HG02588 (cell line): ENCODE measurements at regions not wholly inside any gene's neighbourhood (a gene's known extent, or its start where the extent isn't known, plus 50 kb on each side); places are given as distances from the start of the nearest gene placed in this dataset.
"Not testable (repeated sequence)": the region's sequence is repeated elsewhere in the genome, so short reads cannot be mapped to it uniquely, and the experiment has no call there.

Experiments
- ATAC-seq: cut with Tn5 transposase; IDR thresholded peaks from one replicate; pipeline ENCODE4 v1.9.1; 2021; ENCODE audit warnings: mild to moderate bottlenecking, moderate library complexity; ENCODE audit not compliant: unreplicated experiment

DNA sequence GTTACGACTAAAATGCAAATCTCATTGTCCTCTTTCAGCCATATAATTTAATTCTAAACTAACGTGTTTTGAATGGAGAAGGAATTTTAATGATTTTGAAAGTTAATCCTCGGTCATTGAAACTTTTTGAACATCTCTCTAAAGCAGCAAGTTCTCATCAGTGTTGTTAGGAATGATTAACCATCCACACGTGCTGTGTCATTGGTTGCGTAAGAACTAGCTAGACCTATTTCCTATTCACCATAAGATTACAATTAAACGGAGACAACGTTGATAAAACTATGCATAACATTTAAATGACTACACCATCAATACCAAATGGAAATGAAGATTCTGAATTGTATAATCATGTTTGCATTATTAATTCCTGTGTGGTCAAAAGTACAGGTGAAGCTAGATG, 155.6 kb upstream of the IRS2 start:
- ATAC-seq, result no peak

DNA sequence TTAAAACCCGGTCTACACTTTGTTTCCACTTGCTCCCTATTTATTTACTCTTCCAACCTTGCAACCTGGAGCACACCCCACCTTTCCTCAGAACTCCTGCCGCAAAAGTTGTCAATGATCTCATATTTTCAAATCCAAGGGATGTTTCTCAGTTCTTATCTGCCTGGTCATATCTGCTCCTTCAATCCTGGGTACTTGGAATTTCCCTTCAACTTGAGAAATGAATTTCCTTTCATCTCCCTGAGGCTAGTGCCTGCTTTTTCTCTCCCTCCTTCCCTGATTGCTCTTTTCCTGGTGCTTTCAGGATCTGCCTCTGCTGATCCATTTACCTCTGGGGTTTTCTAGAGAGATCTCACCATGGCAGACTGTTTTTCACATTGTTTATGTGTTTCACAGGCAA, 154.8 kb upstream of the IRS2 start:
- no peak for ATAC-seq

DNA sequence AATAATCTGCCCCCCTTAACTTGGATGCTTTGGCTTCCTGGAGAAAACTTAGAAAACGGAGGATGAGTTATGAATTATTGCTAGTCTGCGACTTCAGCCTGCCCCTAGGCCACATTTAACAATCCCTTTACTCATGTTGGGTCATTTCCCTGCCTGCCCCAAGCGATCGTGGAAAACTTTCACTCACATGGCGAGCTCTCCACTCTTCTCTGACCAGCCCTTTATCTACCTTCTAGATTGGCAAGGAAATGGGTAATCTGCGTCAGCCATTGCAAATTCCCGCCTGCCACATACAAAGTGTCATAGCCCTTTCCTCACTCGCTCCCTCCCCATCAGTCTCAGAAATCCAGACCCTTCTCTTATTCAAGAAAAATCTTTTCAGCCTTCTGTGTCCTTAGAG, 154.3 kb upstream of the IRS2 start:
- ATAC-seq, result no peak

DNA sequence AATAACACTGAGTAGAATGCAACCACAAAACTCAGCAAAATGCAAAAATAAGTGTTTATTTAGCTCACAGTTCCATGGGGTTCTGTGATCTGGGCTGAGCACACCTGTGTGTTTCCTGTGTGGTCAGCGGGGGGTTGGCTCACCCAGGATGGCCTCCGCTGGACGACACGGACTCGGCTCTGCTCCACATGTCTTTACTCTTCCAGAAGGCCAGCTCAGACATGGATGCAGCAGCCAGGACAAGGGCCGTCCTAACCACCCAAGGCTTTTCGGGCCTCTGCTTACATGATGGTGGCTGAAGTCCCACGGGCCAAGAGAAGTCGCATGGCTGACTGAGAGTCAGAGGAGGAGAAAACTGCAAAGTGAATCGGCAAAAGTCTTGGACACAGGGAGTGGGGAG, 153.5 kb upstream of the IRS2 start:
- ATAC-seq, result no peak

DNA sequence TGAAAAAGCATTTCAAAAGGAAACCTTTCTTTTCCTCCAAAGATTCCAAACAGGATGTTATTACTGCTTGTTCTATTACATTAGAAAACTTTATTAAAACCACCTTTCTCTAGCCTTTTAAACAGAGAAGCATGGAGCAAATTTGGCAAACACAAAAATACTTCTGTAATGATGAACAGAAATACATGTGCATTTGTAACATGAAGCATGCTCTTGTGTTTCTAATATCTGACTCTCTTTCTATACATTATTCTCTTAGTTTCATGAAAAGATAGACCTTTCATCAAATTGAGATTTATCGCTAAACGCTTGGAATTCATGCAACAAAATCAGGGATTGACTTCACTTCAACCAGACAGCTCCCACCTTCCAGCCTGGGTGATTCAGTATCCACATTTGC, 152.8 kb upstream of the IRS2 start:
- ATAC-seq, result no peak

DNA sequence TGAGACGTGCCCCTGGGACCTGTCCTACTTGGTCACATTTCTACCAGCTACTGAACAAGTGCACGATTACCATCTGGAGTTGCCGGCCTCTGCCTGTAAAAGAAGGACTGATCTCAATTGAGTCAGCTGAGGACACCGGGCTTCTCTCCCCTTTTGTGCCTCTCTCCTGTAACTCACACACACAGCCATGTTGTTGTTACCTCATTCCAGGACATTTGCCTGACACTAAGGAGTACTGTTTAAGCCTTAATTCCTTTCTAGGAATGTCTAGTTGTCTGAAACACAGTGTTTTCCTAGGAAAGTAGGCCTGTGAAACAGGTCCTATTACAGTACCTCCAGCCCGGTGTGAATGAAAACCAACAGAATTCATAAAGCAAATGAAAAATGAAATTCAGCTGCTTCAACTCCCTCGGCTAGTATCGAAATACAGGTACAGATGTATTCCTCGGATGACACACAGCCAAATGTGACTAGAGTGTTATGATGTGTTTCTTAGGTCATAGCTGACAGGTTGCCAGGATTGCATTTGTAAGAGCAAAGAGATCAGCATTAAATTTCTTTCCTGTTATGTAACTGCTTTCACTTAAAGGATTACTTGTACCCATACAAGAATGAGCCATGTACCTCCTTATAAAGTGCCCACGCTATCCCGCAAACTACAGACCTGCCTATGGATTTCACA, 152.0 kb upstream of the IRS2 start:
- ATAC-seq, result no peak

DNA sequence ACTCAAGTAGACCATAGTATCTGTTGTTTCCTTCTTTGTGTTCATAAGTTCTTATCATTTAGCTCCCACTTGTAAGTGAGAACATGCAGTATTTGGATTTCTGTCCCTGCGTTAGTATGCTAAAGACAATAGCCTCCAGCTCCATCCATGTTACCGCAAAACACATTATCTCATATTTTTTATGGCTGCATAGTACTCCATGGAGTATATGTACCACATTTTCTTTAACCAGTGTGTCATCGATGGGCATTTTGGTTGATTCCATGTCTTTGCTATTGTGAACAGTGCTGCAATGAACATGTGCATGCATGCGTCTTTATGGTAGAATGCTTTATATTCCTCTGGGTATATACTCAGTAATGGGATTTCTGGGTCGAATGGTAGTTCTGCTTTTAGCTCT, 148.1 kb upstream of the IRS2 start:
- ATAC-seq, result not testable (repeated sequence)

DNA sequence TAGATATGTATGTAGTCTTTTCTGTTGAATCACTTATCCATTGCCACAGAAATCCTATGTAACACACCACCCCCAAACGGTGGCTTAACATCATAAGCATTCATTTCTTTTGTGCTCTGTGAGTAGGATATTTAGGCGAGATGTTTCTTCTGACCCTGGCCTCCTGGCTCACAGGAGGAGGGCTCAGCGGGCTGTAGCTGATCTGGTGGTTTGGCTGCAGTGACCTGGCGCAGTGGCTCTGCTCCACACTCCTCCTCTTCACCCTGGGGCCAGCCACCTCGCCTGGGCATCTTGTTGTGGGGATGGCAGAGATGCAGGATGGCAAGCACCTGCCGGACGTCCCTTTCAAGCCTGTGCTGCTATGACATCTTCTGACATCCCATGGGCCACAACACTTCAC, 147.1 kb upstream of the IRS2 start:
- ATAC-seq, result no peak

DNA sequence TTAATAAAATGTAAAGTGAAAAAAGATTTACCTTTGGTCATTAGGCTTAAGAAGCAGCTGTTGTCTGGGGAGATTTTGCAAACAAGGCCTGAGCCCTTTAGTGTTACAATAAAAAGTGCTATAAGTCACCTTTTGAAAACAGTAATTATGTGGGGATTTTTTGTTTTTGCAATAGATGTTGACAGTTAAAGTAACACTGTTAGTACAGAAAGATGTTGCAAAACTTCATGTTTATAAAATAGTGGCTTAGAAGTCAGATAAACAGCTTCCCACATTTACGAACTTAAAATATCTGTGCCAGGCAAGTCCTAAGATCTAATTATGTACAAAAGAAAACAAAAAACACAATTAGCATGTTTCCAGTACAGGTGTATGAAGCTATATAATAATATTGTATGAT, 138.0 kb upstream of the IRS2 start:
- no peak for ATAC-seq

DNA sequence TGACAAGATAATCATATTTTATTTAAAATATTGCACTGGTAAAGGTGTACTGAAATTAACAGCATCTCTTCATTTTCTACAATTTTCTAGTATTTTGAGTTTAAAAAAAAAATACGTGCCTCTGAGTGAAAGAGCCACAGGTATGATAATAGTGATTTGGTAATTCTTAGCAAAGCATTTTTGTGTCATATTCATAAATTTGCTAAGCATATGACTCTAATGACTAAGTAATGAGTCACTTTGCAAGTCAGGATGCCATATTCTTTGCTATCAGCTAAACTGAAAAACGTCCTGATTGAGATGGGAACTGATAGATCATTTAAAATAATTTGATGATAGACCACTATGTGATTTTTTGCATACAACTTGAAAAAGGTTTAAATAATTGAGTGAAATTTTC, 136.1 kb upstream of the IRS2 start:
- ATAC-seq, result no peak

DNA sequence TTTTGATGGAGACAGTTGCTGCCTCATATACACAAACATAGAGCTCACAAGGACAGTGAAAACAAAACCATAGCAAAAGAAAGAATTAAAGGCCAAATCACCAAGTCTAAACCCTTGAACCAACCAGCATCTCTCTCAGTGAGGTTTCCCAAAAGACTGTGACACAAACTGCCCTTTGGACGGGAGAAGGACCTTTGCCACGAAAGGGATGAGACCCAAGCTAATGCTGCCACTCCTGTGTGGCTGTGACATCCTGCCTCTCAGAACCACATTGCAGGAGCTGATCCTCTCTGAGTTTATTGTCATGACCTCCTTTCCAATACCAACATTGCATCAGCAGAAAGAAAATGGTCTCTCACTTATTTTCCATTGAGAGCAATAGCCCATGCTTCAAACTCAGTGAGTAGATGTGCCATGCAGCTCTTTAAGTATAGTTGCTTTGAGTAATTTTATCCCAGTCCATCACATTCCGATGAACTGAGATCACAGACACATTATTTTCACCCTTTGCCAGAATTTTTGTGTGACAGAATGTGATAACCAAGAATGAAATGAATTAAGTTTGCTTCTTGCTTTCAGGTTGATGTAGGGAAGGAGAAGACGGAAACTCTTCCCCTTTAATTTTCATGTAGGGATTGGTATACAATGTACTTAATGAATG, 133.5 kb upstream of the IRS2 start:
- ATAC-seq, result no peak

DNA sequence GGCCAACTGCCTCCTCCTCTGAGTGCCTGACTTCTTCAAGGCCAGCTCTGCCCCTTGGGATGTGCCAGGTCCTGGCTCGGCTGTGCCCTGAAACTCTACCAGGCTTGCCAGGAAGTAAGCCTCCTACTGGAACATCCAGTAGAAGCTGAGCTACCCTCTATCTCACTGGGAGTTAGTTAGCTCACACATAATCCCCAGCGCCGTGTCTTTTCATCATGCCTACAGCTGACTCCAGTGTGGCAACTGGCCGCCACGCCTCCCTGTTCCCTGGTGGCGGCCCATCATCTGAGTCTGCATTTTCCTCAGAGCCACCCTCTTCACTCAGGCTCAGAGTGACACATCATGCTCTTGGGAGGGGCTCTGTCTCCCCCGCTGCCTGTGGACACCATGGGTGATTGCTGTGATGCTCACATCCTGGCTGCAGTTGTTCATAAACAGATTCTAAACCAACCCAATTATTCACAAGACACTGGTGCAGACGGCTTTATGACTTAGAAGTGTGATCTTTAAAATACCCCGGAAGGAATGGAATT, 131.9 kb upstream of the IRS2 start:
- no peak for ATAC-seq

DNA sequence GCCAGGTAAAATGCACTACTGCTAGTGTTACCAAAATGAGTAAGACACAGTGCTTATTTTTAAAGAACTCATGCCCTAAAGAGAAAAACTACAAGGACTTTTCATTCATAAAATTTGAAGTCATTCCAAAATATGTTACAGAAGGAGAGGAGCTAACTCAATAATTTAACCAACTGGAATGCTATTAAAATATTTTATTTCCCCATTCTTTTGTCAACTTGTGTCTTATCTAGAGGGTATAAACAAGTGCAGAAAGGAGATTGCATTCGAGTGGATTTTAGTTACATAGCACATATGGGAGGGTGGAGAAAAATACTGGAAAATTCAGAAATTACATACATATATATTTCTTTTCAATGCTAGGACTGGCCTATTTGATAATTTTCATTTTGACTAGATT, 131.0 kb upstream of the IRS2 start:
- ATAC-seq, result no peak

DNA sequence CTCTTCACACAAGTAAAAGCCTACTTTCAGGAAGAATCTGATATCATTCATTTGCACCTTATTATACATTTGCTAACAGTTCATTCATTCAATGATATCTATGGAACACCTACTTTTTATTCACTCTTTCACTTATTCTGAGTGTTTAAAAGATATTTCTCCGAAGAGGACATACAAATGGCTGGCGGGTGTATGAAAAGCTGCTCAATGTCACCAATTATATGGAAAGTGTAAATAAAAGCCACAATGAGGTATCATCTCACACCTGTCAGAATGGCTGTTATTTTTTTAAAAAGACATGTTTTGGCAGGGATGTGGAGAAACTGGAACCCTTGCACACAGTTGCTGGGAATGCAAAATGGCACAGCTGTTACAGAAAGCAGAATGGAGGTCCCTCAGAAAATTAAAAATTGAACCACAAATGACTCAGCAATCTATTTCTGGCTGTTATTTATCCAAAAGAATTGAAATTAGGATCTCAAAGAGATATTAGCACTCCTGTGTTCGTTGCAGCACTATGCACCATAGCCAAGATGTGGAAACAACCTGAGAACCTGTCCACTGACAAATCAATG, 127.6 kb upstream of the IRS2 start:
- no peak for ATAC-seq

DNA sequence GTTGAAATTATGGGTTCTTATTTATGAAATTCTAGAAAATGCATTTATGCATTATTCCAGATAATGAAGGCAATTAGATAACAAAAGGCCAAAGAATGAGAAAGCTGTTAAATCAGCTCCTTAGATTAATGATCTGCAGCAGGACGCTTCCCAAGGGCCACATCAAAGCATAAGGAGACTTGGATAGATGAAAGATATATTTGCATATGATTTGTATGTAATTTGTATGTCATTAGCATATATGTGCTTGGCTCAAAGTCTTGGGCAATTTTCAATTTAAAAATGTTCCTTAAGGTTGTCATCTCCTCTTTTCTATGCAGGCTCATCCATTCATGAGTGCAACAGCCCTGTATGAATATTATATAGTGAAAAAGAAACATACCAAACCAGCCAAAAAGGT, 126.8 kb upstream of the IRS2 start:
- no peak for ATAC-seq

DNA sequence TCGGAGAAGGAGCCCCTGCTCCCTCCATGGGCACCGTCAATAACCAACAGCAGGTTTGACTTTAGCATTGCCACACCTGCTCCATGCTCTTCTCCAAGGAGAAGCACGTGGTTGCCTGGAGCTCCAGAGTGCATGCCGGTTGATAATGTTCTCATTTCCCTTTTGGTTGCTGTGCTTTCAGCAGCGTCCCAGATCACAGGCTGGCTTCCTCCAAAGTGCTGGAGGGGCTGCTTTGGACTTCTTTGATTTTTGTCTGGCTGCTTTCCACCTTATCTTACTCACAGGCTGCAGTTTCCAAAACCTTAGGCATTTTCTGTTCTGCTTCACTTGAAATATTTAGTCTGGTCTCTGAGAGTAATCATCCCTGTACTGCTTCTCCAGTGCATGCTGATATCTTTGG, 123.8 kb upstream of the IRS2 start:
- ATAC-seq, result no peak

DNA sequence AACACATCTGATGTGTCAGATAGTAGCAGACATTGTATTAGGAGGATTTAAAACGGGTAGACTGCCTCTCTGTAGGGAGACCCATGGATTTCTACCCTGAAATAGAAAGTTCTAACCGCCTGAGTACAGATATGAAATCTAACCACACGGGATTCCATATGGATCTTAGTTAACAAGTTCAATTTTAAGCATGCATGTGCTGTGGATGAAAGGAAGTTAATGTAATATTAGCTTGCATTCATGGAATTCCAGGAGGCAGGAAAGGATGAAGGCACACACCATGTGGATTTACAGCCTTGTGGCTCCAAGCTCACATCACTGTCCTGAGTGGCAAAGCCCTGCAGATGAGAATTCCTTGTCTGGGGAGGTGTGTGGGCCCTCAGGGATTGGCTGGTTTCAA, 120.6 kb upstream of the IRS2 start:
- no peak for ATAC-seq

DNA sequence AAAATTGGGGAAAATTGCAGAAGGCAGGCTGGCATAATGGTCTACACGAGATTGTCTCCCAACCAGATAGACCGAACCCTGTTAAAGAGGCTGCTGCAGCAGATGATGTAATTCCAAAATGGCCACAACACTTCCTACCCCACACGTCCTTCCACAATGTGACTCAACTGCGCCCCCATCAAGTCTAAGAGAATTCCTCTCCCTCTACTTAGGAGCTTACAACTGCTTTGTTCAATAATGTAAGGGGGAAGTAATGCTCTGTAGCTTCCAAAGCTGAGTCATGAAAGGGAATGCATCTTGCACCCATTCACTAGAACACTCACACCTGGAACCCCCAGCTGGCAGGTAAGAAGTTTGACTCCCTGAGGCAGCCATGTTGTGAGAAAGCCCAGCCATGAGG, 117.8 kb upstream of the IRS2 start:
- no peak for ATAC-seq

DNA sequence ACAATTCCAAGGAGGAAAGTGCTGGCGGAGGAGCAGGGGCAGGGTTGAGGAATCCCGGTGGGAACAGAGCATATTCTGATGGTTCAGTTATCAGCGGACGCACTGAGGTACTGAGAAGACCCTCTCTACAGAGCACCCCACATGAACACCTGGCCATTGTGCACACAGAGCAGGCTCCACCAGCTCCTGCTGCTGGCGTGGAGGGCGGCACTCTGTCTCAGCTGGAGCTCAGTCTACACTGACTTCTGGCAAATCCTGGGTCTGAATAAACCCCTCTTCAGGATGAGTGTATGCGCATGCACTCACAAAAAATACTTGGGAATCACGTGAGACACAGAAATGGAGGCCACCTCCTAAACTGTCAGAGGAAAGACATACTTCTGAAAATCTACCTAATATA, 114.4 kb upstream of the IRS2 start:
- ATAC-seq, result no peak

DNA sequence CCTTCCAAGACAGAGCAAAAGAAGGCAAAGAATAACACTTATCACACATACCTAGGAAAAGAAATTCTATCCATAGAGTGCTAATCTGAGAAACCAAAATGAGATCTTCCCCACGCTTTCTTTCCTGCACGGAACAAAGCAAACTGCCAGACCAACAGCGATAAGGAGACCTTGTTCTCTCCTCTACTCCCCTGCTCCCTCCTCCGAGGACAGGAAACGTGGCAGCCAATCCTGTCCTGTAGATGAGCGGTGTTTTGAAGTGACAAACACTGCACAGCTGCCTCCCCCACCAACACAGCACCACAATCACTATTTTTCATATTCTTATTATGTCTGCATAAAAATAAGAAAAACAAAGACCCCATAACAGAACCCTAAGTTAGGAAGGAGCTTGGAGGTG, 113.9 kb upstream of the IRS2 start:
- ATAC-seq, result no peak

DNA sequence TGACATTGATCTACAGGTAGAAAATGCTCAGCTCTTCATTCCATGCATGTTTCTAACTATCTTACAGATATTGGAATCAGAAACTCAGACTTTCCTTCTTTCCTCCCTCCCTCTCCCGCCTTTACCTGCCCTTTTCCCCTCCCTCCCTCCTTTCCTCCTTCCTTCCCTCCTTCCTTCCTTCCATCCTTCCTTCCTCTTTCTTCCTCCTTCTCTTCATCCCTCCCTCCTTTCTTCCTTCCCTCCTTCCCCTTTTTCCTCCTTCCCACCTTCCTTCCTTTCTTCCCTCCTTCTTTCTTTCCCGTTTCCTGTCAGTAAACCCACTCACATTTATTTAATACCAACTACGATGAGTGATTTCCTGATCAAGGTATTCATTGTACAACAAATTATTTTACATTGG, 113.4 kb upstream of the IRS2 start:
- no peak for ATAC-seq

DNA sequence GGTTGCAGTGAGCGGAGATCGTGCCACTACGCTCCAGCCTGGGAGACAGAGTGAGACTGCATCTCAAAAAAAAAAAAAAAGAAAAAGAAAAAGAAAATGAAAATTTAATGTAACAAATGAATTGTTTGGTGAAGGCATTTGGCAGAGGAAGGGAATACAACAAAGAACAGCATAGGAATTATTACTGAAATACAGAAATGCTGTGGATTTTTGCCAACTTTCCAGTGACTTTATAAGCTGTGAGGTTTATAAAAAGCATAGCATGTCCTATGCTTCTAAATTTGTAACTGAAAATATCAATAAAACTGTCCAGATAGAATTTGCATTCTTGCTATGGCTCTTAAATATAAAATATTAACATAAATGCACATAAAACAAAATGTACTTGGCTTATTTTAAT, 112.9 kb upstream of the IRS2 start:
- no peak for ATAC-seq
